ENCODE measurements at regions not wholly inside any gene's neighbourhood (a gene's known extent, or its start where the extent isn't known, plus 50 kb on each side); places are given as distances from the start of the nearest gene placed in this dataset.

DNA sequence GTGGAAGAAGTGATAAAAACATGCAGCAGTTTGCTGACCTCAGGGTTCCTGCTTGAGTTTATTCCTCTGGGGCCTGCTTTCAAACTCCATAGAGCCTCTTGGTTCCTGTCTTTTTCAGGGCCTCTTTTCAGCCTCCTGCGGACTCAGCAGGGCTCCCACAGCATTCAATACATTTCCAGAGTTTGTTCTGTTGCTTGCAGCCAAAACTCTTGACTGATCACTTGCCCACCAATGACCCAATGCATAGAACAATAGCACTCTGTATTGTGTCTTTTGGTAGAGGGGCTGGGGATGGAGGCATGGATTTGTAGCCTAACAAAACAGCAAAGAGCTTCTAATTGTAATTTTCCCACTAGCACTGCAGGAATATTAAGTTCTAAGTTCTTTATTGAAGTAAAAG is 50.8 kb upstream of the CREB5 start:
- DNase-seq (ENCODE audit: low read depth), result no peak

DNA sequence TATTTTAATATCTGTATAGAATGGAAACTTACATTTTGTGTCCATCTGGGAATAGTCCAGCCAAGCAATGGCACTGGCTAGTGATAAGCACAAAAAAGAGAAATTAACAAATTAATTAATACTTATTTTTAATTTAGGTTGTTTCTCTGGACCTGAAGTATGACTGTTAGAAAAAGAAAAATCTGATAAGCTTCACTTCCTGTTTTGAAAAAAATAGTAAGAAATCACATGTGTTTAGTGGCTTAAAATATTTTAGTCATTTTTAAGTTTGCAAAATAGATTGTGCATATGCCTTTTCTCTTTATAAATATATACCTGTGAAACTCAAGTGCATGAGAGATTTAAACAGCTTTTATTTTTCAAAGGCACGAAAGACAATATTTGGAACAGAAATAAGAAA is 50.1 kb upstream of the CREB5 start:
- DNase-seq (ENCODE audit: low read depth), result no peak
